ENCODE measurements at regions not wholly inside any gene's neighbourhood (a gene's known extent, or its start where the extent isn't known, plus 50 kb on each side); places are given as distances from the start of the nearest gene placed in this dataset.
"Not testable (repeated sequence)": the region's sequence is repeated elsewhere in the genome, so short reads cannot be mapped to it uniquely, and the experiment has no call there.

GRCh38 chr17:21613071-21613429 lies 79.3 kb upstream of the KCNJ18 start:
- H3K9me3 Mint-ChIP-seq, result no peaks in the 10 kb centered on the region
- no peaks in the 10 kb centered on the region for H3K4me1 Mint-ChIP-seq (ENCODE audit: low read depth)
- POLR2A ChIA-PET, result no interaction called here
- no peaks in the 10 kb centered on the region for H3K36me3 Mint-ChIP-seq
- no peaks in the 10 kb centered on the region for H3K27me3 Mint-ChIP-seq
- intact Hi-C loops (cut with micrococcal nuclease), result no loop called here
- H3K4me3 Mint-ChIP-seq, result no peak overlapping the region
- DNase-seq, result no peak
- no peak overlapping the region for H3K27ac Mint-ChIP-seq
- CTCF ChIA-PET, result no interaction called here

GRCh38 chr17:21626987-21627386 lies 65.3 kb upstream of the KCNJ18 start:
- H3K36me3 Mint-ChIP-seq; DNase-seq; intact Hi-C loops (cut with micrococcal nuclease); H3K9me3 Mint-ChIP-seq; POLR2A ChIA-PET; H3K27ac Mint-ChIP-seq; H3K4me3 Mint-ChIP-seq; H3K4me1 Mint-ChIP-seq (ENCODE audit: low read depth); H3K27me3 Mint-ChIP-seq; CTCF ChIA-PET: not testable (repeated sequence)
